NT2/D1 (cell line): ENCODE measurements at regions not wholly inside any gene's neighbourhood (a gene's known extent, or its start where the extent isn't known, plus 50 kb on each side); places are given as distances from the start of the nearest gene placed in this dataset.

Experiments used
- SUZ12 ChIP-seq: IDR thresholded peaks from 2 replicates; pipeline ENCODE4 v1.6.1; 2011; ENCODE audit not compliant: insufficient read length, insufficient read depth; ENCODE audit errors: extremely low read depth
- YY1 ChIP-seq: IDR thresholded peaks from 2 replicates; pipeline ENCODE4 v1.6.1; 2011; ENCODE audit not compliant: insufficient read length, insufficient read depth

- TF ChIP-seq YY1 (no peak), SUZ12 (no peak)
These were observed 769.7 kb upstream of the AUTS2 start for GRCh38 chr7:68828575-68828974.
